ENCODE measurements at regions not wholly inside any gene's neighbourhood (a gene's known extent, or its start where the extent isn't known, plus 50 kb on each side); places are given as distances from the start of the nearest gene placed in this dataset.

GRCh38 chr10:71021402-71021801 lies 133.0 kb upstream of the PCBD1 start:
- no peak overlapping the region for H3K4me3 ChIP-seq (ENCODE audit: low read length)
- DNase-seq (ENCODE audit: low read depth), result no peak
- no peak for TF ChIP-seq CTCF (conservative IDR thresholded peaks at IDR 0.05; ENCODE audit: low read depth, low read length)

GRCh38 chr10:71023704-71024283 lies 135.4 kb upstream of the PCBD1 start:
- H3K4me3 ChIP-seq (ENCODE audit: low read length), result no peak overlapping the region
- TF ChIP-seq CTCF (conservative IDR thresholded peaks at IDR 0.05; ENCODE audit: low read depth, low read length), result no peak
- no peak for DNase-seq (ENCODE audit: low read depth)

GRCh38 chr10:71024490-71024889 lies 136.1 kb upstream of the PCBD1 start:
- TF ChIP-seq CTCF (conservative IDR thresholded peaks at IDR 0.05; ENCODE audit: low read depth, low read length), result no peak
- no peak for DNase-seq (ENCODE audit: low read depth)
- H3K4me3 ChIP-seq (ENCODE audit: low read length), result no peak overlapping the region

GRCh38 chr10:71025535-71025934 lies 137.2 kb upstream of the PCBD1 start:
- TF ChIP-seq CTCF (conservative IDR thresholded peaks at IDR 0.05; ENCODE audit: low read depth, low read length), result no peak
- DNase-seq (ENCODE audit: low read depth), result peak; percentile 2
- no peak overlapping the region for H3K4me3 ChIP-seq (ENCODE audit: low read length)

- TF ChIP-seq CTCF (conservative IDR thresholded peaks at IDR 0.05; ENCODE audit: low read depth, low read length), result no peak
- no peak for DNase-seq (ENCODE audit: low read depth)
- H3K4me3 ChIP-seq (ENCODE audit: low read length), result no peak overlapping the region
Measured at GRCh38 chr10:71028066-71028465, 139.7 kb upstream of the PCBD1 start.

- no peak for DNase-seq (ENCODE audit: low read depth)
- TF ChIP-seq CTCF (conservative IDR thresholded peaks at IDR 0.05; ENCODE audit: low read depth, low read length), result no peak
Measured at GRCh38 chr10:71029411-71029892, 141.1 kb upstream of the PCBD1 start.

GRCh38 chr10:71029907-71030306 lies 141.5 kb upstream of the PCBD1 start:
- no peak for TF ChIP-seq CTCF (conservative IDR thresholded peaks at IDR 0.05; ENCODE audit: low read depth, low read length)
- no peak for DNase-seq (ENCODE audit: low read depth)

More at GRCh38 chr10:71029411-71029892, 141.1 kb upstream of the PCBD1 start:
- no peak overlapping the region for H3K4me3 ChIP-seq (ENCODE audit: low read length)

More at GRCh38 chr10:71029907-71030306, 141.5 kb upstream of the PCBD1 start:
- H3K4me3 ChIP-seq (ENCODE audit: low read length), result no peak overlapping the region

Data from retinal pigment epithelial cell (primary cell).